Neuronal stem cell (in vitro differentiated cells): ENCODE measurements at regions not wholly inside any gene's neighbourhood (a gene's known extent, or its start where the extent isn't known, plus 50 kb on each side); places are given as distances from the start of the nearest gene placed in this dataset.

Source experiments
- DNase-seq: peaks from one replicate; pipeline ENCODE4 v3.0.0-alpha.2; 2013; ENCODE audit warnings: low spot score
- H2AFZ ChIP-seq: one replicate; pipeline ENCODE4 v1.6.1; 2013; ENCODE audit warnings: mild to moderate bottlenecking, low read length, inconsistent platforms
- H2AK5ac ChIP-seq: 2 replicates; pipeline ENCODE4 v1.6.1; 2013; ENCODE audit warnings: low read depth, mild to moderate bottlenecking, inconsistent platforms, low read length, moderate library complexity, mixed read lengths
- H2BK120ac ChIP-seq: 2 replicates; pipeline ENCODE4 v1.6.1; 2013; ENCODE audit warnings: low read depth, mild to moderate bottlenecking, inconsistent platforms, low read length, moderate library complexity, mixed read lengths
- H2BK12ac ChIP-seq: one replicate; pipeline ENCODE4 v1.6.1; 2013; ENCODE audit warnings: low read length, inconsistent platforms
- H2BK15ac ChIP-seq: 2 replicates; pipeline ENCODE4 v1.6.1; 2013; ENCODE audit warnings: mild to moderate bottlenecking, low read length, inconsistent platforms, mixed read lengths
- H2BK5ac ChIP-seq: one replicate; pipeline ENCODE4 v1.6.1; 2013; ENCODE audit warnings: inconsistent platforms, mild to moderate bottlenecking, low read length, moderate library complexity
- H3K14ac ChIP-seq: one replicate; pipeline ENCODE4 v1.6.1; 2013; ENCODE audit warnings: low read length, inconsistent platforms
- H3K18ac ChIP-seq: 2 replicates; pipeline ENCODE4 v1.6.1; 2013; ENCODE audit warnings: low read length, inconsistent platforms
- H3K23ac ChIP-seq: 2 replicates; pipeline ENCODE4 v1.6.1; 2013; ENCODE audit warnings: low read depth, mild to moderate bottlenecking, mixed read lengths, low read length, inconsistent platforms; ENCODE audit not compliant: poor library complexity
- H3K27ac ChIP-seq: replicated peaks from 3 replicates; pipeline ENCODE4 v1.5.1; 2013; ENCODE audit warnings: low read length, inconsistent platforms
- H3K27me3 ChIP-seq, 3 experiments: 2 replicates each; pipeline ENCODE4 v1.6.1; 2013; ENCODE audit warnings: low read length in 3 of 3, mild to moderate bottlenecking in 2 of 3, inconsistent platforms in 1 of 3, low read depth in 1 of 3, mixed read lengths in 1 of 3, moderate library complexity in 1 of 3; ENCODE audit not compliant: control insufficient read depth in 3 of 3, insufficient read depth in 3 of 3
- H3K36me3 ChIP-seq, 2 donors: replicated peaks in 1 of 2; 2 replicates each; pipeline ENCODE4 v1.6.1; 2013; ENCODE audit warnings: low read length in 2 of 2; ENCODE audit not compliant: control insufficient read depth in 2 of 2, insufficient read depth in 2 of 2
- H3K4ac ChIP-seq: 2 replicates; pipeline ENCODE4 v1.6.1; 2013; ENCODE audit warnings: inconsistent platforms, mild to moderate bottlenecking, low read length, moderate library complexity
- H3K4me1 ChIP-seq, 2 donors: 1 replicate in 1 of 2; 2 replicates in 1 of 2; pipeline ENCODE4 v1.6.1; 2013; ENCODE audit warnings: low read length in 2 of 2, low read depth in 1 of 2; ENCODE audit not compliant: control insufficient read depth in 2 of 2, insufficient read depth in 1 of 2
- H3K4me2 ChIP-seq: one replicate; pipeline ENCODE4 v1.6.1; 2013; ENCODE audit warnings: mild to moderate bottlenecking, low read length, inconsistent platforms; ENCODE audit not compliant: insufficient read depth, poor library complexity, severe bottlenecking
- H3K4me3 ChIP-seq, 2 donors: 2 replicates each; pipeline ENCODE4 v1.5.1; 2013; ENCODE audit warnings: low read length in 2 of 2, mild to moderate bottlenecking in 2 of 2, inconsistent platforms in 1 of 2, moderate library complexity in 1 of 2
- H3K79me1 ChIP-seq: one replicate; pipeline ENCODE4 v1.6.1; 2013; ENCODE audit warnings: low read depth, mild to moderate bottlenecking, inconsistent platforms, low read length, moderate library complexity
- H3K9ac ChIP-seq: one replicate; pipeline ENCODE4 v1.6.1; 2013; ENCODE audit warnings: mild to moderate bottlenecking, low read depth, low read length, inconsistent platforms; ENCODE audit not compliant: poor library complexity
- H3K9me3 ChIP-seq, 2 donors: replicated peaks in 1 of 2; 2 replicates each; pipeline versions ENCODE3 to v1.6.1; 2013; ENCODE audit warnings: low read length in 2 of 2, mild to moderate bottlenecking in 2 of 2, inconsistent platforms in 1 of 2, low read depth in 1 of 2, mixed read lengths in 1 of 2, moderate library complexity in 1 of 2; ENCODE audit not compliant: control insufficient read depth in 2 of 2, insufficient read depth in 1 of 2
- H4K8ac ChIP-seq: one replicate; pipeline ENCODE4 v1.6.1; 2013; ENCODE audit warnings: low read depth, mild to moderate bottlenecking, inconsistent platforms, low read length, moderate library complexity
- H4K91ac ChIP-seq: one replicate; pipeline ENCODE4 v1.6.1; 2013; ENCODE audit warnings: low read length, low read depth, mild to moderate bottlenecking, inconsistent platforms; ENCODE audit not compliant: poor library complexity
- WGBS, 2 donors: extraction: QIAGEN DNeasy Blood & Tissue Kit; methylation state at CpG; one replicate each; pipeline ENCODE4 v1.1.7; 2013; ENCODE audit warnings: missing lambda C conversion rate in 2 of 2, mixed read lengths in 1 of 2; ENCODE audit not compliant: insufficient read length in 2 of 2, insufficient replicate concordance in 1 of 2; ENCODE audit errors: extremely low coverage in 2 of 2; 5-methylcytosine and 5-hydroxymethylcytosine counted together

DNA sequence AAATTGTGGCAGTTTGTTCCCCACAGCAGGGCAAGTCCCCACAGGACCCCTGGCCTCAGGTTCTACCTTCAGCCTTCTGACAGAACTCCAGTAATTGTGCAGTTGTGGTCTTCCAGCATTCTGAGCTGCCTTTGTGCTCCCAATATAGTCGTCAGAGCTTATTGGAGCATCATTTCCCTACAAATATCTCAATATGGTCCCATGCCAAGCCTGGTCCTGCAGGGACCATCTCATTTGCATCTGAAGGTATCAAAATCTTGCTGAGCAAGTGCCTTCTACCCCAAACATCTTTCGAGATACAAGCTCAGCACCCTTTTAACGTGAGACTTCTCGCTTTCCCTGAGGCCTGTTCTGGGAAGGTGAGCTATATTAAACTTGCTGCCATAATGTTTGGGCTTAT, 333.9 kb upstream of the CDH11 start:
- no CpG with 5 or more reads among the region's 4 CpGs for WGBS, 2 donors

DNA sequence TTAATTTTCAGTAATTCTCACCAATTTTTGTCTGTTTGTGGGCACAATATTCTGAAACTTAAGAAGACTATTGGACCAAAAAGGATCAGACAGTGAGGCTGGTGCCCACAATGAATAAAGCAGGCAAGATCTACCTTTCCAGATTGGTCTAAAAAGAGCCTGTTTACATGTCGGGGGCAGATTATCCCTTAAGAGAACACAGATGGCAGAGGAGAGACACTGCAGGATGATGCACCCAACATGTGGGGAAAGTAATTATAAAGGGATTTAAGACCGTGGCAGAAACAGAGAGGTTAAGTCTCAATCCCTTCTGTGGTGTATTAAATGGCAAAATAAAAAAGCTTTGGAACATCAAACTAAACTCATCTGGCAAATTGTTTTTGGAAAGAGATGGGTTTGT, 331.8 kb upstream of the CDH11 start:
- H3K14ac ChIP-seq: no peak overlapping the region
- H4K8ac ChIP-seq: no peak overlapping the region
- H3K4me3 ChIP-seq: no peak overlapping the region
- H4K91ac ChIP-seq: no peak overlapping the region
- H3K9ac ChIP-seq: no peak overlapping the region
- peaks cover 0 to 4% of the 10 kb centered on the region in 2 donors for H3K9me3 ChIP-seq
- H3K4me2 ChIP-seq: no peak overlapping the region
- no peak overlapping the region for H2BK120ac ChIP-seq
- H3K4me1 ChIP-seq: no peaks in the 10 kb centered on the region
- H2AFZ ChIP-seq: no peak overlapping the region
- WGBS, 2 donors: no CpG with 5 or more reads among the region's 2 CpGs
- no peak overlapping the region for H2BK15ac ChIP-seq
- no peaks in the 10 kb centered on the region for H3K27me3 ChIP-seq
- no peak overlapping the region for H3K18ac ChIP-seq
- H3K27ac ChIP-seq: no peak overlapping the region
- no peak overlapping the region for H3K23ac ChIP-seq
- DNase-seq: no peak
- H3K36me3 ChIP-seq: no peaks in the 10 kb centered on the region
- H2BK5ac ChIP-seq: no peak overlapping the region
- H3K4ac ChIP-seq: no peak overlapping the region
- no peak overlapping the region for H2AK5ac ChIP-seq
- no peak overlapping the region for H2BK12ac ChIP-seq
- H3K79me1 ChIP-seq: no peaks in the 10 kb centered on the region

More for the DNA sequence above, 333.9 kb upstream of the CDH11 start:
- H3K9me3 ChIP-seq: no peaks in the 10 kb centered on the region
- no peak overlapping the region for H3K27ac ChIP-seq
- H2BK120ac ChIP-seq: no peak overlapping the region
- H3K14ac ChIP-seq: no peak overlapping the region
- no peak overlapping the region for H3K4ac ChIP-seq
- no peak overlapping the region for H3K9ac ChIP-seq
- no peak overlapping the region for H3K18ac ChIP-seq
- no peak overlapping the region for H3K23ac ChIP-seq
- H3K79me1 ChIP-seq: no peaks in the 10 kb centered on the region
- H4K91ac ChIP-seq: no peak overlapping the region
- H2AK5ac ChIP-seq: no peak overlapping the region
- H3K36me3 ChIP-seq: no peaks in the 10 kb centered on the region
- no peak overlapping the region for H3K4me2 ChIP-seq
- no peak overlapping the region for H3K4me3 ChIP-seq
- H3K4me1 ChIP-seq: no peaks in the 10 kb centered on the region
- H2BK15ac ChIP-seq: no peak overlapping the region
- H2BK12ac ChIP-seq: no peak overlapping the region
- no peak for DNase-seq
- H4K8ac ChIP-seq: no peak overlapping the region
- no peaks in the 10 kb centered on the region for H3K27me3 ChIP-seq
- H2BK5ac ChIP-seq: no peak overlapping the region
- no peak overlapping the region for H2AFZ ChIP-seq

DNA sequence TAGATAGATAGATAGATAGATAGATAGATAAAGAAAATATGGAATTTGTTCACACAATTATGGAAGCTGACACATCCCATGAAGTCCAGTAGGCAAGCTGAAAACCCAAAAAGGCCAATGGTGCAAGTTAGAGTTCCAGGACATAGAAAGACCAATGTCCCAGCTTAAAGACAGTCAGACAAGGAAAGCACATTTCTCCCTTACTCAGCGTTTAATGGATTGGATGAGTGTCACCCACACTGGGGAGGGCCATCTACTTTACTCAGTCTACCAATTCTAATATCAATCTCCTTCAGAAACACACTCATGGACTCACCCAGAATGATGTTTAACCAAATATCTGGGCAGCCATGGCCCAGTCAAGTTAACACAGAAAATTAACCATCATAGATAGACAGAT, 327.7 kb upstream of the CDH11 start:
- Histone ChIP-seq H2AFZ (no peak overlapping the region), H3K18ac (no peak overlapping the region), H2BK5ac (no peak overlapping the region), H3K4me1 (no peaks in the 10 kb centered on the region), H3K9ac (no peak overlapping the region), H2BK120ac (no peak overlapping the region), H3K4me2 (no peak overlapping the region), H3K27me3 (no peaks in the 10 kb centered on the region), H3K36me3 (no peaks in the 10 kb centered on the region), H4K91ac (no peak overlapping the region), H3K9me3 (peaks cover 0 to 4% of the 10 kb centered on the region in 2 donors), H3K79me1 (no peaks in the 10 kb centered on the region), H3K27ac (no peak overlapping the region), H3K14ac (no peak overlapping the region), H4K8ac (no peak overlapping the region), H3K23ac (no peak overlapping the region), H3K4me3 (no peak overlapping the region), H2BK15ac (no peak overlapping the region), H2AK5ac (no peak overlapping the region), H2BK12ac (no peak overlapping the region), H3K4ac (no peak overlapping the region)
- WGBS, 2 donors: no CpG with 5 or more reads among the region's 1 CpG
- no peak for DNase-seq

DNA sequence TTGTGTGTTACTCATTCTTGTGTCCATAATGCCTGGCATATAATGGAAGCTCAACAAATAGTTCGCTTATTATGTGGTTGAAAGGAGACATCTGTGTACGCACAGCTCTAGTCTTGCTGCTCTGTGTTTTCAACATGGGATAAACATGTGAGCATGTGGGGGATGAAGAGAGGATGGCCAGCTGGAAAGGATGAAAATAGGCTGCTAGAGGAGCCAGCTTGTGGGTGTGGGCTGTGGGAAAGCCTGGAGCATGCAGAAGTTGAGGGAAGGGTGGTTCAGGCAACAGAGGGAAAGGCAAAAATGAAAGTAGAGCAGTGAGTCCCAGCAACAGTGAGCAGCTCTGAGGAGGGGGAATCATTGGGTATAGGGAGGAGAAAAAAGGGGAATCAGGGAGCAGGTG, 324.6 kb upstream of the CDH11 start:
- Histone ChIP-seq H3K14ac (no peak overlapping the region), H3K23ac (no peak overlapping the region), H3K4me1 (no peaks in the 10 kb centered on the region), H3K36me3 (no peaks in the 10 kb centered on the region), H2BK15ac (no peak overlapping the region), H4K91ac (no peak overlapping the region), H2AK5ac (no peak overlapping the region), H2BK120ac (no peak overlapping the region), H4K8ac (no peak overlapping the region), H3K4me3 (no peak overlapping the region), H3K9me3 (peaks cover 0 to 4% of the 10 kb centered on the region in 2 donors), H2BK12ac (no peak overlapping the region), H3K79me1 (no peaks in the 10 kb centered on the region), H2AFZ (no peak overlapping the region), H3K4me2 (no peak overlapping the region), H3K18ac (no peak overlapping the region), H3K4ac (no peak overlapping the region), H2BK5ac (no peak overlapping the region), H3K27me3 (no peaks in the 10 kb centered on the region), H3K27ac (no peak overlapping the region), H3K9ac (no peak overlapping the region)
- no CpG with 5 or more reads among the region's 2 CpGs for WGBS, 2 donors
- no peak for DNase-seq
